BLaER1 treated with 17β-estradiol and CSF1 and Interleukin-3, amounts not matched to agents 10 nM and 100 nM (cell line): ENCODE measurements at regions not wholly inside any gene's neighbourhood (a gene's known extent, or its start where the extent isn't known, plus 50 kb on each side); places are given as distances from the start of the nearest gene placed in this dataset.

ENCODE experiments used
- H3K27ac ChIP-seq, 11 experiments: shearing (Covaris generic); formaldehyde crosslinking; 2 replicates each; pipeline ENCODE4 v1.8.1; 2022
- H3K27me3 ChIP-seq, 11 experiments: shearing (Covaris generic); formaldehyde crosslinking; 2 replicates each; pipeline ENCODE4 v1.8.1; 2022
- H3K36me3 ChIP-seq, 11 experiments: shearing (Covaris generic); formaldehyde crosslinking; 2 replicates each; pipeline ENCODE4 v1.8.1; 2022
- H3K4me1 ChIP-seq, 10 experiments: shearing (Covaris generic); formaldehyde crosslinking; 2 replicates each; pipeline ENCODE4 v1.8.1; 2022
- H3K4me2 ChIP-seq, 11 experiments: shearing (Covaris generic); formaldehyde crosslinking; 2 replicates each; pipeline ENCODE4 v1.8.1; 2022
- H3K4me3 ChIP-seq, 10 experiments: shearing (Covaris generic); formaldehyde crosslinking; 2 replicates each; pipeline ENCODE4 v1.8.1; 2022
- H3K9ac ChIP-seq, 11 experiments: shearing (Covaris generic); formaldehyde crosslinking; 2 replicates each; pipeline ENCODE4 v1.8.1; 2022
- H3K9me3 ChIP-seq, 11 experiments: shearing (Covaris generic); formaldehyde crosslinking; replicated peaks in 1 of 11; 2 replicates each; pipeline ENCODE4 v1.8.1; 2022
- H4K20me1 ChIP-seq, 11 experiments: shearing (Covaris generic); formaldehyde crosslinking; 2 replicates each; pipeline ENCODE4 v1.8.1; 2022
- Cebpa-rat ChIP-seq, 11 experiments: shearing (Covaris generic); IDR thresholded peaks; 2 replicates each; pipeline ENCODE4 v1.8.1; 2022

GRCh38 chr3:25110642-25111041 is 317.4 kb upstream of the RARB start:
- H3K4me2 ChIP-seq = no peak overlapping the region
- no peaks in the 10 kb centered on the region for H3K4me1 ChIP-seq
- H3K4me3 ChIP-seq = no peak overlapping the region
- no peak for TF ChIP-seq Cebpa-rat (IDR thresholded peaks at IDR 0.05)
- H3K27ac ChIP-seq = no peak overlapping the region
- H3K27me3 ChIP-seq = no peaks in the 10 kb centered on the region
- no peaks in the 10 kb centered on the region for H4K20me1 ChIP-seq
- H3K36me3 ChIP-seq = no peaks in the 10 kb centered on the region
- H3K9me3 ChIP-seq = no peaks in the 10 kb centered on the region
- no peak overlapping the region for H3K9ac ChIP-seq

- no peaks in the 10 kb centered on the region for H3K4me1 ChIP-seq
- no peak overlapping the region for H3K9ac ChIP-seq
- no peaks in the 10 kb centered on the region for H3K36me3 ChIP-seq
- TF ChIP-seq Cebpa-rat (IDR thresholded peaks at IDR 0.05) = no peak
- H3K4me2 ChIP-seq = no peak overlapping the region
- no peaks in the 10 kb centered on the region for H4K20me1 ChIP-seq
- H3K27me3 ChIP-seq = no peaks in the 10 kb centered on the region
- H3K27ac ChIP-seq = no peak overlapping the region
- no peak overlapping the region for H3K4me3 ChIP-seq
- H3K9me3 ChIP-seq = no peaks in the 10 kb centered on the region
Measured at GRCh38 chr3:25113891-25114290, 314.2 kb upstream of the RARB start.

GRCh38 chr3:25114532-25114931 is 313.5 kb upstream of the RARB start:
- TF ChIP-seq Cebpa-rat (IDR thresholded peaks at IDR 0.05) = no peak
- H3K4me3 ChIP-seq = no peak overlapping the region
- H3K4me1 ChIP-seq = no peaks in the 10 kb centered on the region
- H3K9me3 ChIP-seq = no peaks in the 10 kb centered on the region
- no peaks in the 10 kb centered on the region for H3K36me3 ChIP-seq
- no peak overlapping the region for H3K9ac ChIP-seq
- H4K20me1 ChIP-seq = no peaks in the 10 kb centered on the region
- H3K4me2 ChIP-seq = no peak overlapping the region
- no peaks in the 10 kb centered on the region for H3K27me3 ChIP-seq
- no peak overlapping the region for H3K27ac ChIP-seq

GRCh38 chr3:25117005-25117593 is 311.0 kb upstream of the RARB start:
- H3K4me2 ChIP-seq = no peak overlapping the region
- no peak overlapping the region for H3K4me3 ChIP-seq
- no peaks in the 10 kb centered on the region for H3K27me3 ChIP-seq
- no peak overlapping the region for H3K27ac ChIP-seq
- H3K9me3 ChIP-seq = no peaks in the 10 kb centered on the region
- H3K36me3 ChIP-seq = no peaks in the 10 kb centered on the region
- TF ChIP-seq Cebpa-rat (IDR thresholded peaks at IDR 0.05) = no peak
- no peaks in the 10 kb centered on the region for H4K20me1 ChIP-seq
- H3K9ac ChIP-seq = no peak overlapping the region
- H3K4me1 ChIP-seq = no peaks in the 10 kb centered on the region

- TF ChIP-seq Cebpa-rat (IDR thresholded peaks at IDR 0.05) = no peak
- Histone ChIP-seq H3K4me3 (no peak overlapping the region), H3K27me3 (no peaks in the 10 kb centered on the region), H3K27ac (no peak overlapping the region), H3K4me1 (no peaks in the 10 kb centered on the region), H3K36me3 (no peaks in the 10 kb centered on the region), H4K20me1 (no peaks in the 10 kb centered on the region), H3K9me3 (no peaks in the 10 kb centered on the region), H3K4me2 (no peak overlapping the region), H3K9ac (no peak overlapping the region)
Measured at GRCh38 chr3:25119682-25120081, 308.4 kb upstream of the RARB start.

GRCh38 chr3:25120665-25121064 is 307.4 kb upstream of the RARB start:
- no peak overlapping the region for H3K27ac ChIP-seq
- H4K20me1 ChIP-seq = no peaks in the 10 kb centered on the region

GRCh38 chr3:25125201-25125600 is 302.9 kb upstream of the RARB start:
- no peak overlapping the region for H3K4me2 ChIP-seq
- H3K27me3 ChIP-seq = no peaks in the 10 kb centered on the region
- H3K4me1 ChIP-seq = no peaks in the 10 kb centered on the region
- peaks cover 8 to 31% (median 16%) of the 10 kb centered on the region in 11 experiments; a peak in 19 of 22 replicates for H3K9me3 ChIP-seq
- no peak for TF ChIP-seq Cebpa-rat (IDR thresholded peaks at IDR 0.05)
- H3K27ac ChIP-seq = no peak overlapping the region
- no peak overlapping the region for H3K4me3 ChIP-seq
- no peak overlapping the region for H3K9ac ChIP-seq
- 0 out of 22 replicates have a peak, but pooled peaks cover 0 to 3% (median 0%) of the 10 kb centered on the region in 11 experiments for H3K36me3 ChIP-seq
- no peaks in the 10 kb centered on the region for H4K20me1 ChIP-seq

More at GRCh38 chr3:25120665-25121064, 307.4 kb upstream of the RARB start:
- Histone ChIP-seq H3K4me3 (no peak overlapping the region), H3K9me3 (no peaks in the 10 kb centered on the region), H3K4me1 (no peaks in the 10 kb centered on the region), H3K9ac (no peak overlapping the region), H3K27me3 (no peaks in the 10 kb centered on the region), H3K36me3 (no peaks in the 10 kb centered on the region), H3K4me2 (no peak overlapping the region)
- TF ChIP-seq Cebpa-rat (IDR thresholded peaks at IDR 0.05) = no peak

GRCh38 chr3:25128735-25129134 is 299.3 kb upstream of the RARB start:
- Histone ChIP-seq H3K27me3 (no peaks in the 10 kb centered on the region), H3K4me2 (no peak overlapping the region), H3K9me3 (peaks cover 8 to 35% (median 17%) of the 10 kb centered on the region in 11 experiments; a peak in 19 of 22 replicates), H3K36me3 (0 out of 22 replicates have a peak, but pooled peaks cover 0 to 3% (median 0%) of the 10 kb centered on the region in 11 experiments), H3K4me1 (no peaks in the 10 kb centered on the region), H3K9ac (no peak overlapping the region), H4K20me1 (no peaks in the 10 kb centered on the region), H3K27ac (no peak overlapping the region), H3K4me3 (no peak overlapping the region)
- no peak for TF ChIP-seq Cebpa-rat (IDR thresholded peaks at IDR 0.05)

- no peak for TF ChIP-seq Cebpa-rat (IDR thresholded peaks at IDR 0.05)
- no peak overlapping the region for H3K4me2 ChIP-seq
- H3K9ac ChIP-seq = no peak overlapping the region
- 0 out of 22 replicates have a peak, but pooled peaks cover 0 to 3% (median 0%) of the 10 kb centered on the region in 11 experiments for H3K36me3 ChIP-seq
- H3K27ac ChIP-seq = no peak overlapping the region
- peaks cover 8 to 35% (median 17%) of the 10 kb centered on the region in 11 experiments; a peak in 19 of 22 replicates for H3K9me3 ChIP-seq
- no peaks in the 10 kb centered on the region for H4K20me1 ChIP-seq
- H3K4me3 ChIP-seq = no peak overlapping the region
- H3K4me1 ChIP-seq = no peaks in the 10 kb centered on the region
- H3K27me3 ChIP-seq = no peaks in the 10 kb centered on the region
Measured at GRCh38 chr3:25130724-25131520, 297.1 kb upstream of the RARB start.

GRCh38 chr3:25133588-25133987 is 294.5 kb upstream of the RARB start:
- H3K4me1 ChIP-seq = no peaks in the 10 kb centered on the region
- no peaks in the 10 kb centered on the region for H4K20me1 ChIP-seq
- no peak for TF ChIP-seq Cebpa-rat (IDR thresholded peaks at IDR 0.05)
- H3K4me3 ChIP-seq = no peak overlapping the region
- H3K9me3 ChIP-seq = peaks cover 0 to 20% (median 10%) of the 10 kb centered on the region in 11 experiments; a peak in 17 of 22 replicates
- no peak overlapping the region for H3K4me2 ChIP-seq
- no peaks in the 10 kb centered on the region for H3K36me3 ChIP-seq
- H3K27ac ChIP-seq = no peak overlapping the region
- no peak overlapping the region for H3K9ac ChIP-seq
- H3K27me3 ChIP-seq = no peaks in the 10 kb centered on the region
